ENCODE measurements at regions not wholly inside any gene's neighbourhood (a gene's known extent, or its start where the extent isn't known, plus 50 kb on each side); places are given as distances from the start of the nearest gene placed in this dataset.
"Not testable (repeated sequence)": the region's sequence is repeated elsewhere in the genome, so short reads cannot be mapped to it uniquely, and the experiment has no call there.

GRCh38 chr17:70945386-70945785 is 776.1 kb downstream of the KCNJ2 start:
- intact Hi-C loops (cut with DNase I; ENCODE audit: low total_unique reads) = no loop called here
- TF ChIP-seq CTCF (IDR thresholded peaks at IDR 0.05) = no peak
- TF ChIP-seq POLR2A (IDR thresholded peaks at IDR 0.05) = no peak
- no peak for DNase-seq (ENCODE audit: low spot score in 2 of 2)
- no peak overlapping the region for H3K4me3 ChIP-seq (ENCODE audit: low read depth, poor library complexity, severe bottlenecking)
- WGBS, 2 donors = 90 to 93% methylated on average over 5 of the region's 5 CpGs

GRCh38 chr17:70947215-70947614 is 777.9 kb downstream of the KCNJ2 start:
- intact Hi-C loops (cut with DNase I; ENCODE audit: low total_unique reads) = no loop called here
- TF ChIP-seq POLR2A (IDR thresholded peaks at IDR 0.05) (no peak), CTCF (IDR thresholded peaks at IDR 0.05) (no peak)
- 90 to 93% methylated on average over 2 of the region's 2 CpGs for WGBS, 2 donors
- H3K4me3 ChIP-seq (ENCODE audit: low read depth, poor library complexity, severe bottlenecking) = no peak overlapping the region
- no peak for DNase-seq (ENCODE audit: low spot score in 2 of 2)

- DNase-seq (ENCODE audit: low spot score in 2 of 2) = no peak
- TF ChIP-seq CTCF (IDR thresholded peaks at IDR 0.05) (no peak), POLR2A (IDR thresholded peaks at IDR 0.05) (no peak)
- 90% methylated on average over 17 of the region's 17 CpGs for WGBS, 2 donors
- intact Hi-C loops (cut with DNase I; ENCODE audit: low total_unique reads) = no loop called here
- H3K4me3 ChIP-seq (ENCODE audit: low read depth, poor library complexity, severe bottlenecking) = no peak overlapping the region
These were observed 778.6 kb downstream of the KCNJ2 start for GRCh38 chr17:70947636-70948565.

GRCh38 chr17:70953140-70953539 is 783.8 kb downstream of the KCNJ2 start:
- H3K4me3 ChIP-seq (ENCODE audit: low read depth, poor library complexity, severe bottlenecking); DNase-seq (ENCODE audit: low spot score in 2 of 2); intact Hi-C loops (cut with DNase I; ENCODE audit: low total_unique reads): not testable (repeated sequence)
- WGBS, 2 donors = 89 to 91% methylated on average over 1 of the region's 1 CpG

- intact Hi-C loops (cut with DNase I; ENCODE audit: low total_unique reads) = no loop called here
- 50 to 63% methylated on average over 7 of the region's 7 CpGs for WGBS, 2 donors
These were observed 786.1 kb downstream of the KCNJ2 start for GRCh38 chr17:70955441-70955840.

More at GRCh38 chr17:70955441-70955840, 786.1 kb downstream of the KCNJ2 start:
- TF ChIP-seq POLR2A (IDR thresholded peaks at IDR 0.05) (no peak), CTCF (IDR thresholded peaks at IDR 0.05) (no peak)
- no peak overlapping the region for H3K4me3 ChIP-seq (ENCODE audit: low read depth, poor library complexity, severe bottlenecking)
- DNase-seq (ENCODE audit: low spot score in 2 of 2) = no peak
